Epithelial cell of esophagus (primary cell): ENCODE measurements at regions not wholly inside any gene's neighbourhood (a gene's known extent, or its start where the extent isn't known, plus 50 kb on each side); places are given as distances from the start of the nearest gene placed in this dataset.

Source experiments
- DNase-seq: peaks from one replicate; pipeline ENCODE4 v3.0.0; 2010; ENCODE audit warnings: low read depth
- H3K4me3 ChIP-seq: 2 replicates; pipeline ENCODE4 v1.5.1; 2011; ENCODE audit warnings: mild to moderate bottlenecking, low read length, control low read depth
- TF ChIP-seq, protein P1 (sequence below): IDR thresholded peaks from 2 replicates; pipeline ENCODE4 v1.5.1; 2011; ENCODE audit warnings: low read depth, mild to moderate bottlenecking, low read length, control low read depth, inconsistent platforms; ENCODE audit not compliant: insufficient read depth; ENCODE audit errors: missing control alignments

DNA sequence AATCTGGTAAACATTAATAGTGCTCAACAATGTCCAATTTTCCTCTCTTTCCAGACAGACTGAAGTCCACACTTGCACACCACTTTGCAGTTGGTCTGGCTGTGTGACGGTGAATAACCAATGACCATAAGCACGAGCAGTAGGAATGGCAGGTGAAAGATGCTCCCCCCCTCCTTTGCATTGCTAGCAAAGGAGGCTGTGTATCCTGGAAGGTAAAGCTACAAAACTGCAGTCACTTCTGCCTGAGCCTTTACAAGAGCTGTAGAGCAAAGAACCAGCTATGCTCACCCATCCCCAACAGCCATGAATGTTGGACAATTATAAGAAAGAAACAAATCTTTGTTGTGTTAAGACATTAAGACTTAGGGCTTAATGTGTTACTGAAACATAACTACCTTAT, 178.0 kb downstream of the IPMK start:
- TF ChIP-seq, protein P1, sequence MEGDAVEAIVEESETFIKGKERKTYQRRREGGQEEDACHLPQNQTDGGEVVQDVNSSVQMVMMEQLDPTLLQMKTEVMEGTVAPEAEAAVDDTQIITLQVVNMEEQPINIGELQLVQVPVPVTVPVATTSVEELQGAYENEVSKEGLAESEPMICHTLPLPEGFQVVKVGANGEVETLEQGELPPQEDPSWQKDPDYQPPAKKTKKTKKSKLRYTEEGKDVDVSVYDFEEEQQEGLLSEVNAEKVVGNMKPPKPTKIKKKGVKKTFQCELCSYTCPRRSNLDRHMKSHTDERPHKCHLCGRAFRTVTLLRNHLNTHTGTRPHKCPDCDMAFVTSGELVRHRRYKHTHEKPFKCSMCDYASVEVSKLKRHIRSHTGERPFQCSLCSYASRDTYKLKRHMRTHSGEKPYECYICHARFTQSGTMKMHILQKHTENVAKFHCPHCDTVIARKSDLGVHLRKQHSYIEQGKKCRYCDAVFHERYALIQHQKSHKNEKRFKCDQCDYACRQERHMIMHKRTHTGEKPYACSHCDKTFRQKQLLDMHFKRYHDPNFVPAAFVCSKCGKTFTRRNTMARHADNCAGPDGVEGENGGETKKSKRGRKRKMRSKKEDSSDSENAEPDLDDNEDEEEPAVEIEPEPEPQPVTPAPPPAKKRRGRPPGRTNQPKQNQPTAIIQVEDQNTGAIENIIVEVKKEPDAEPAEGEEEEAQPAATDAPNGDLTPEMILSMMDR = no peak
- no peak for DNase-seq
- no peak overlapping the region for H3K4me3 ChIP-seq

DNA sequence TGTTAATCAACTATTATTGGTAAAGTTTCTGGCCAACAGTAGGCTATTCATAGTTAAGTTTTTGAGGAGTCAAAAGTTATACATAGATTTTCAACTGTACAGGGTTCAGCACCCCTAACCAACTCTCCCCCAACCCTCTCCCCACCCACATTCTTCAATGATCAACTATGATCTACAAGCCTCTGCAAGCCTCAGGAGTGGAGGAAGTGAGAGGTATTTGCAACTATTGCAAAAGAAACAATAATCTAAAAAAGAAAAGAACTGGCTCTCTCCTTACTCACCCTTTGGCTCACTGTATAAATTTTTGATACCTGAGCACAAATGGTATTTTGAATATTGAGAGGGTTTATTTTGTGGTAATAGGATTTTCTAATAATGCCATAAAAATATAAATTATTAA, 179.8 kb downstream of the IPMK start:
- peak; percentile 76 for DNase-seq
- TF ChIP-seq, protein P1 = no peak
- H3K4me3 ChIP-seq = no peak overlapping the region

DNA sequence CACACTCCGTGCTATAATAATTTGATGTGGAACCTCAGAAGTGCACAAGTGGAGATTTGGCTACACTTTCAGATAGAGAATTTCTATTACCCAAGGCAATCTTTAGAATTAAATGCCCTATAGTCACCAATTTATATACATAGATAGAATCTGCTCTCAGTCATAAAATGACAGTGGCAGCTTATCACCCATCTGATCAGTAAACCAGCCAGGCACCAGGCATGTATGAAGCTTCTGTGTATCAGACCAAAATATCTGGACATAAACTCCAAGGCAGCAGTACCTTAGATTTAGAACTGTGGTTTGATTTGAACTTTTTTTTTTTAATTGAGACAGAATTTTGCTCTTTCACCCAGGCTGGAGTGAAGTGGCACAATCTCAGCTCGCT, 180.9 kb downstream of the IPMK start:
- DNase-seq = no peak
- TF ChIP-seq, protein P1 = no peak
- H3K4me3 ChIP-seq = no peak overlapping the region

DNA sequence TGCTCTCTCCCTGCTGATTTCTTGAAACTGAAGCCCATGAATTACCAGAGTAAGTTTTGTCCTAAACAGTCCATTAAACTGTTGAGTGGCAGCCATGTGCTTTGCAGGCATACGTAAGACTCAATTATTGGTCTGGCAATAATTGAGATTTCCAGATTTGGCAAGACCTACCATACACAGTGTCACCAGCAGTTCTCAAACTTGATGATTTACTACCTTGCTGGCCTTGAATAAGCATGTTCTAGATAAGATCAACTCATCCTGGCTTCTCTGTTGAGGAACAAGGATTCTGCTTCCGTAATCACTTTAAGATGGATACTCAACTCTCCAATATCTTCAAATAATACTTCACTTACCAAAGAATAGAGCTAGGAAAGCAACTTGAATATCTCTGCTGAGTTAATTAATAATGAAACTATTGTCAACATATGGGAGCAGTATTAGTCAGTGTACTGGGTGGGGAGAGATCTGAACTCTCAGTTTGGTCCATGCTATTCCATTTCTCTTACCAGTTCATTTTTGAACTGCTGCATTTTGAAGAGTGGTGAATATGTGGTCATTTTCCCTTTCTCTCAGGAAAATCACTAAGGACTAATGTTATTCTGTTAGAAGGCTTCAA, 181.4 kb downstream of the IPMK start:
- no peak for DNase-seq
- no peak overlapping the region for H3K4me3 ChIP-seq
- TF ChIP-seq, protein P1 = no peak

DNA sequence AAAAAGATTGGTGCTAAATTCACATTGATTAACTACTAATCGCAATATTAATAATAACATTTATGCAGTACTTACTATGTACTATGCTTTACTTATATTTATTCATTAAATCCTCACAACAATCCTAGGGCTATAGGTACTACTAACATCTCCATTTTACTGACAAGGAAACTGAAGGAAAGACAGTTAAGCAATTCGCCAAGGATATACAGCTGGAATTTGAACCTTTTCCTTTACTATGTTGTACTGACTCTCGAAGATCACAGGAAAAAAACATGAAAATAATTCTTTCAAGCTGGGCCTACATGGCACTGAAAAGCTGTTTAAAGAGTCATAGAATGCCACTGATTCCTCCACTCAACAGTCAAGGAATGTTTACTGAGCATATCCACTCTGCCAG, 185.4 kb downstream of the IPMK start:
- no peak overlapping the region for H3K4me3 ChIP-seq
- TF ChIP-seq, protein P1 = no peak
- DNase-seq = no peak

DNA sequence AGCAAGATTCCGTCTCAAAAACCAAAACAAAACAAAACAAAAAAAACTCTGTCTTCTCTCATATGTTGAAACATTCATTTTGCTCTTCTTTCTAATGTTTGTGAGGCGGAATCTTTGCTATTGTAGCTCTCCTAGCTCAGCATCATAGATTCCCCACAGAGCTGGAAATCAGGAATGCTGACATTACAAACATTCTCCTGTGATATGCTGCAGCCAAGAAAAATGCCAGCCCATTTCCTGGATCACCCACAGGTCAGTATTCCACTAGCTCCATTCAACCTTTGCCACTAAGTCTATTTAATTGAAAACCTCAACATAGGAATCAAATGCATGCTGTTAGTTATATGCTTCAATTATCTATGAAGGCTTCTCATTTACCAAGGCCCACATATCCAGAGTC, 186.3 kb downstream of the IPMK start:
- TF ChIP-seq, protein P1 = no peak
- no peak for DNase-seq
- H3K4me3 ChIP-seq = no peak overlapping the region

DNA sequence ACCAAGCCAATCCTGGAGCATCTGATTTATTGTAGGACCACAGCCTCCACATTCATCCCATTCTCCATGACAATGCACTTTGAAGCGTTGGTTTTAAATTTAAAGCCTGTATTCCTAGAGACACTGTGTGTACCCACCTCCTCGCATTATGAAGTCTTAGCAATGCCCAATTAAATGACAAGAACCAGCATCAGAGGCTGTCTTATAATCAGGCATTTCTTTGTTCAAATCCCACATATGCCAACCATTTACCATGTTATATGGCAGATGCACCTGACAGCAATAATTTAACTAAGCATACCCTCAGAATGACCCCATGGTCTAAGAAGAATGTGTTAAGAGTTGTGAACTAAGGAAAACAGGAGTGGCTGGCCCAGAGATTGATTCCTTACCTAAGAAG, 188.2 kb downstream of the IPMK start:
- DNase-seq = no peak
- no peak overlapping the region for H3K4me3 ChIP-seq
- TF ChIP-seq, protein P1 = no peak
